Heart right ventricle (tissue), 16 donors: ENCODE measurements at regions not wholly inside any gene's neighbourhood (a gene's known extent, or its start where the extent isn't known, plus 50 kb on each side); places are given as distances from the start of the nearest gene placed in this dataset.

ENCODE experiments used
- ATAC-seq, 8 donors: fragments of 200-7000 bp; cut with Tn5 transposase; one replicate each; pipeline ENCODE4 v1.9.1; 2020; ENCODE audit warnings: mild to moderate bottlenecking in 8 of 8, moderate library complexity in 8 of 8, moderate number of reproducible peaks in 1 of 8
- DNase-seq, 2 donors: peaks; one replicate each; pipeline ENCODE4 v3.0.0-alpha.2; 2020
- H3K27ac ChIP-seq, 10 donors: fragments of 200-600 bp; sonication (generic) in 2 of 10; one replicate each; pipeline versions ENCODE4 v1.5.0 to v1.8.0; 2020 to 2022; ENCODE audit warnings: mild to moderate bottlenecking in 3 of 10
- H3K27me3 ChIP-seq, 7 donors: fragments of 200-600 bp; one replicate each; pipeline ENCODE4 v1.8.0; 2021 to 2022; ENCODE audit warnings: mild to moderate bottlenecking in 2 of 7
- H3K36me3 ChIP-seq, 9 donors: fragments of 200-600 bp; sonication (generic) in 1 of 9; one replicate each; pipeline versions ENCODE4 v1.5.0 to v1.8.0; 2020 to 2022; ENCODE audit warnings: mild to moderate bottlenecking in 2 of 9
- H3K4me1 ChIP-seq, 9 donors: fragments of 200-600 bp; sonication (generic) in 1 of 9; one replicate each; pipeline versions ENCODE4 v1.5.0 to v1.8.0; 2020 to 2022; ENCODE audit warnings: mild to moderate bottlenecking in 4 of 9
- H3K4me3 ChIP-seq, 10 donors: fragments of 200-600 bp; sonication (generic) in 2 of 10; one replicate each; pipeline versions ENCODE4 v1.5.0 to v1.8.0; 2020 to 2022; ENCODE audit warnings: mild to moderate bottlenecking in 7 of 10, moderate library complexity in 2 of 10
- H3K9me3 ChIP-seq, 11 donors: fragments of 200-600 bp in 10 of 11; sonication (generic) in 2 of 11; one replicate each; pipeline versions ENCODE4 v1.5.0 to v1.8.0; 2013 to 2022; ENCODE audit warnings: mild to moderate bottlenecking in 2 of 11, control low read depth in 1 of 11, moderate library complexity in 1 of 11
- CTCF ChIP-seq, 9 donors: fragments of 200-600 bp; sonication (generic) in 2 of 9; IDR thresholded peaks; one replicate each; pipeline versions ENCODE4 v1.5.0 to v1.8.0; 2021 to 2022; ENCODE audit warnings: antibody characterized with exemption in 9 of 9, mild to moderate bottlenecking in 5 of 9, moderate library complexity in 1 of 9
- WGBS, 2 donors: extraction: QIAGEN DNeasy Blood & Tissue Kit; methylation state at CpG; one replicate each; pipeline ENCODE4 v1.1.7; 2013; ENCODE audit warnings: inconsistent platforms in 1 of 2; 5-methylcytosine and 5-hydroxymethylcytosine counted together
- intact Hi-C, 10 donors: fragments of 100-400 bp; cut with DNase I; formaldehyde crosslinking; loops; one replicate each; pipeline versions ENCODE4 v1.11.1 to v1.14.2; 2022
- donor health status: Arrhythmogenic right ventricular cardiomyopathy.
- donor health status: ischemic (EF 13 %, LVEDD 7.1; RV severe dilation, severe dysfunction).
- donor health status: healthy with polysubstance abuse.
- donor health status: DM: no; HTN: yes; CAD: no.
- donor health status: DM: no; HTN: no; CAD: no.
- donor health status: ischemic (EF 25% LVEDD 6.9; RV normal size, moderate dysfunction).
- donor health status: ischemic (EF 25% LVEDD 5.7; RV mildly dilated, moderate dysfunction).
- donor health status: healthy.
- donor health status: DM: yes; HTN: yes; CAD: no.
- donor health status: Ischemic cardiomyopathy.
- donor health status: ischemic (EF 35%, LVEDD 5.7; RV mildly dilated, moderate dysfunction).
- donor health status: nonischemic (EF 11% LVEDD 7.7; RV severe dilation, severe dysfunction).
- donor health status: DM: yes; HTN: yes; CAD: no.
- donor health status: PGD.
- donor health status: ischemic (EF 29% LVEDD 5.4; RV normal size, mild dysfunction).
- donor health status: nonischemic (EF 23%, LVEDD 6.1; RV moderate dilation, normal function).

- peaks cover 7 to 19% (median 13%) of the 10 kb centered on the region in 9 donors for H3K4me1 ChIP-seq
- no peak for DNase-seq
- no peak overlapping the region for H3K27ac ChIP-seq
- no peak overlapping the region for H3K4me3 ChIP-seq
- H3K27me3 ChIP-seq = no peaks in the 10 kb centered on the region
- no peaks in the 10 kb centered on the region for H3K36me3 ChIP-seq
- WGBS, 2 donors = 61 to 75% methylated on average over 3 of the region's 3 CpGs
- intact Hi-C loops = no loop called here
- H3K9me3 ChIP-seq = peaks cover 0 to 9% (median 0%) of the 10 kb centered on the region in 11 donors
- no peak for ATAC-seq
- TF ChIP-seq CTCF (IDR thresholded peaks at IDR 0.05) = no peak
These were observed 67.6 kb upstream of the FGFR2 start for GRCh38 chr10:121665809-121666208.

- H3K27me3 ChIP-seq = no peaks in the 10 kb centered on the region
- WGBS, 2 donors = 86 to 91% methylated on average over 2 of the region's 2 CpGs
- no peak for ATAC-seq
- no peak for TF ChIP-seq CTCF (IDR thresholded peaks at IDR 0.05)
- no peaks in the 10 kb centered on the region for H3K36me3 ChIP-seq
- H3K9me3 ChIP-seq = peaks cover 0 to 9% (median 0%) of the 10 kb centered on the region in 11 donors
- H3K4me1 ChIP-seq = peaks cover 7 to 19% (median 13%) of the 10 kb centered on the region in 9 donors
- DNase-seq = no peak
- no peak overlapping the region for H3K27ac ChIP-seq
- intact Hi-C loops = no loop called here
- H3K4me3 ChIP-seq = no peak overlapping the region
These were observed 66.4 kb upstream of the FGFR2 start for GRCh38 chr10:121664671-121665070.

- no peak for DNase-seq
- Histone ChIP-seq H3K36me3 (no peaks in the 10 kb centered on the region), H3K4me3 (no peak overlapping the region), H3K4me1 (peaks cover 2 to 8% (median 7%) of the 10 kb centered on the region in 9 donors), H3K27me3 (no peaks in the 10 kb centered on the region), H3K9me3 (peaks cover 0 to 9% (median 0%) of the 10 kb centered on the region in 11 donors), H3K27ac (no peak overlapping the region)
- WGBS, 2 donors = 44 to 48% methylated on average over 11 of the region's 11 CpGs
- ATAC-seq = no peak
- TF ChIP-seq CTCF (IDR thresholded peaks at IDR 0.05) = no peak
- intact Hi-C loops = no loop called here
These were observed 65.0 kb upstream of the FGFR2 start for GRCh38 chr10:121662945-121663917.

- intact Hi-C loops = no loop called here
- DNase-seq = no peak
- 85 to 87% methylated on average over 13 of the region's 13 CpGs for WGBS, 2 donors
- H3K4me3 ChIP-seq = no peak overlapping the region
- no peak for ATAC-seq
- TF ChIP-seq CTCF (IDR thresholded peaks at IDR 0.05) = no peak
- no peak overlapping the region for H3K27ac ChIP-seq
- H3K9me3 ChIP-seq = peaks cover 0 to 9% (median 0%) of the 10 kb centered on the region in 11 donors
- peaks cover 0 to 1% (median 0%) of the 10 kb centered on the region in 9 donors for H3K4me1 ChIP-seq
- no peaks in the 10 kb centered on the region for H3K27me3 ChIP-seq
- no peaks in the 10 kb centered on the region for H3K36me3 ChIP-seq
These were observed 64.3 kb upstream of the FGFR2 start for GRCh38 chr10:121662531-121662930.
